ENCODE measurements at regions not wholly inside any gene's neighbourhood (a gene's known extent, or its start where the extent isn't known, plus 50 kb on each side); places are given as distances from the start of the nearest gene placed in this dataset.

DNA sequence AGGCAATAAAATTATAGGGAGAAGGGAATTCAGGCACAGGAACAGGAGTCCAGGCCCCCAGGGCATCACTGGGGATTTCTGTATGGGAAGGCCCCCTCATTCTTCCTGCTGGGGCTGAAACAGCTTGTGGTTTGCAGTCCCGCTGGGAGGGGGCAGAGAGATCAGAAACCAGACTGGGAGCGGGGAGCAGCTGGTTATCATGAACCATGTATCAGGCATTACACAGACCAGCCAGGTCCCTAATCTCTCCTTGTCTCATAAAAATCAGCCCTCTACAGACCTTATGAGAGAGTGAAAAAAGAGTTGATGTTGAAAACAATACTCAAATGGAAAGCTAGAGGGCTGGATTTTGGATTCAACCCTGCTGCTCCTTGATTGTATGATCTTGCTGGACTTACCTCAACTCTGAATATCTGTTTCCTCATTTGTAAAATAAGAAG, 93.4 kb upstream of the F3 start:
- H3K9ac ChIP-seq (ENCODE audit: extremely low read depth, low read length, poor library complexity, severe bottlenecking), result no peak overlapping the region
- H3K27ac ChIP-seq (ENCODE audit: low read depth, low read length), result no peak overlapping the region
- H3K4me3 Mint-ChIP-seq, result no peak overlapping the region

DNA sequence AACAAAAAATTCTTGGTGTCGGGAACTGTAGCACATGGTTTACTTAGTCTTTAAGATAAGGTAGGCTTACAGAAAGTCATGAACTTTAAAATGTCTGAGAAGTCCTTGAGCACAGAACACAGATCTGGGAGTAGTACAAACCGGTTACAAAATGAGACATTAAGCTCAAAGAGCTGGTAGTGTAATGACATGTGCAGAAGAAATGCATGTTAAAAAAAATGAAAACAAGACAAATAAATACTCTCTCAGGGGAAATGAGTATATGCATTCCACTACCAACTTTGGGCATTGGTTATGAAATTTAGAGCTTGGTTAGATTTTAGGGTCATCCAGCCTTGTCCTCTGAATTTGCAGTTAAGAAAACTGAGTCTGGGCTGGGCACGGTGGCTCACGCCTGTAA, 91.5 kb upstream of the F3 start:
- Histone ChIP-seq H3K9ac (ENCODE audit: extremely low read depth, low read length, poor library complexity, severe bottlenecking) (no peak overlapping the region), H3K4me3 (ENCODE audit: low read length) (no peak overlapping the region), H3K4me1 (ENCODE audit: control insufficient read depth, insufficient read depth, low read length) (peaks cover 7% of the 10 kb centered on the region), H3K27me3 (ENCODE audit: control insufficient read depth, insufficient read depth, low read length, poor library complexity, severe bottlenecking) (no peaks in the 10 kb centered on the region), H3K9me3 (ENCODE audit: control insufficient read depth, low read length) (peaks cover 6% of the 10 kb centered on the region), H3K36me3 (ENCODE audit: control insufficient read depth, insufficient read depth, low read length) (no peaks in the 10 kb centered on the region), H3K27ac (ENCODE audit: low read depth, low read length) (no peak overlapping the region)
- Mint-ChIP-seq H3K36me3 (ENCODE audit: low read depth) (no peaks in the 10 kb centered on the region), H3K4me3 (no peak overlapping the region), H3K4me1 (peaks cover 19% of the 10 kb centered on the region), H3K27ac (no peak overlapping the region), H3K27me3 (ENCODE audit: insufficient read depth) (peaks cover 5% of the 10 kb centered on the region), H3K9me3 (no peaks in the 10 kb centered on the region)
- TF ChIP-seq, protein P1, sequence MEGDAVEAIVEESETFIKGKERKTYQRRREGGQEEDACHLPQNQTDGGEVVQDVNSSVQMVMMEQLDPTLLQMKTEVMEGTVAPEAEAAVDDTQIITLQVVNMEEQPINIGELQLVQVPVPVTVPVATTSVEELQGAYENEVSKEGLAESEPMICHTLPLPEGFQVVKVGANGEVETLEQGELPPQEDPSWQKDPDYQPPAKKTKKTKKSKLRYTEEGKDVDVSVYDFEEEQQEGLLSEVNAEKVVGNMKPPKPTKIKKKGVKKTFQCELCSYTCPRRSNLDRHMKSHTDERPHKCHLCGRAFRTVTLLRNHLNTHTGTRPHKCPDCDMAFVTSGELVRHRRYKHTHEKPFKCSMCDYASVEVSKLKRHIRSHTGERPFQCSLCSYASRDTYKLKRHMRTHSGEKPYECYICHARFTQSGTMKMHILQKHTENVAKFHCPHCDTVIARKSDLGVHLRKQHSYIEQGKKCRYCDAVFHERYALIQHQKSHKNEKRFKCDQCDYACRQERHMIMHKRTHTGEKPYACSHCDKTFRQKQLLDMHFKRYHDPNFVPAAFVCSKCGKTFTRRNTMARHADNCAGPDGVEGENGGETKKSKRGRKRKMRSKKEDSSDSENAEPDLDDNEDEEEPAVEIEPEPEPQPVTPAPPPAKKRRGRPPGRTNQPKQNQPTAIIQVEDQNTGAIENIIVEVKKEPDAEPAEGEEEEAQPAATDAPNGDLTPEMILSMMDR (conservative IDR thresholded peaks at IDR 0.05), result no peak
- 93 to 100% methylated on average over 2 to 4 of the region's 4 CpGs for WGBS, 2 experiments (ENCODE audit: insufficient coverage in 1 of 2, insufficient read length in 1 of 2)
- DNase-seq, result no peak

More for the DNA sequence above, 93.4 kb upstream of the F3 start:
- TF ChIP-seq, protein P1 (conservative IDR thresholded peaks at IDR 0.05), result peak; percentile 56
- H3K9me3 Mint-ChIP-seq, result no peaks in the 10 kb centered on the region
- WGBS, 2 experiments (ENCODE audit: insufficient coverage in 1 of 2, insufficient read length in 1 of 2), result 77 to 92% methylated on average over 2 of the region's 2 CpGs
- no peaks in the 10 kb centered on the region for H3K27me3 Mint-ChIP-seq (ENCODE audit: insufficient read depth)
- Histone ChIP-seq H3K4me3 (ENCODE audit: low read length) (no peak overlapping the region), H3K9me3 (ENCODE audit: control insufficient read depth, low read length) (peaks cover 6% of the 10 kb centered on the region), H3K36me3 (ENCODE audit: control insufficient read depth, insufficient read depth, low read length) (no peaks in the 10 kb centered on the region), H3K4me1 (ENCODE audit: control insufficient read depth, insufficient read depth, low read length) (peaks cover 3% of the 10 kb centered on the region), H3K27me3 (ENCODE audit: control insufficient read depth, insufficient read depth, low read length, poor library complexity, severe bottlenecking) (no peaks in the 10 kb centered on the region)
- no peak overlapping the region for H3K27ac Mint-ChIP-seq
- no peaks in the 10 kb centered on the region for H3K36me3 Mint-ChIP-seq (ENCODE audit: low read depth)
- peaks cover 14% of the 10 kb centered on the region for H3K4me1 Mint-ChIP-seq
- DNase-seq, result no peak

DNA sequence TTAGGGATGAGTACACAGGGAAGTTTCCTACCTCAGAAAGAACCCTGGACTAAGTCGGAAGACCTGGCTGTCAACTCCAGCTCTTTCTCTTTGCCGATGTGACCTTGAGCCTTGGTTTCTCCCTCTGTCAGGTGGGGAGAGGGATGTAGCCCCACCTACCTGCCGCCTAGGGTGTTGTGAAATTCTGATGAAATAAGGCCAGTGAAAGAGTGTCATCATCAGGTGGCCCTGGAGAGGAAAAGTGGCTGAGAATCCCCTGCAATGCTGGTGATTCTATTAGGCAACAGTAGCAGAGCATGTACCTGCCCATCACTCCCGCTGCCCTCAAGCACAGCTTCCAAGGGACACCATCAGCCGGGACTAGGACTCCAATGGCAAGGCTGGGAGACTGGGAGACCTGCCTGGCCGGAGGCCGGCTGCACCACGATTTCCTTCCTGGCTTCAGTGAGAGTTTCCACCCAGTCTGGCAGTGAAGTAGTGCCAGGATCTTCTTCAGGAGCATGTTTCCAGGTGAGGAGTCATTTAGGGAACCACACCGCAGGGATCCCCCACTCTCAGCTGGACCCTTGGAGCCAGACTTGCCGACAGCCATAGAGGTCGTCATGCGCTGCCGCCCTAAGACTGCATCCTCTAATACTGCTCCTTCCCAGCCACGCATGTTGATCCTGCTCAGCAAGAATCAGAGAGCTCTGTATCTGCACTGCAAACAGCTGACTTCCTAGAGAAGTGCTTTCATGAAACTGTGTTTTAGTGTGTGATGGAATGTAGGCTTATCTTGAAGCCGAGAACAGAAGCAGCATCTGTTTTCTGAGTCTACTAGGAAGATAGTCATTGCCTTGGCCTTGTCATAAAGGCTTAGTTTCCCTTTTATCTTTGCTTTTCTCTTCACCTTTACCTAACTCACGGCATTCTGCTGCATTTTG, 88.0 kb upstream of the F3 start:
- peaks cover 19% of the 10 kb centered on the region for H3K4me1 Mint-ChIP-seq
- peaks cover 7% of the 10 kb centered on the region for H3K4me1 ChIP-seq (ENCODE audit: control insufficient read depth, insufficient read depth, low read length)
- H3K27ac Mint-ChIP-seq, result no peak overlapping the region
- no peak overlapping the region for H3K27ac ChIP-seq (ENCODE audit: low read depth, low read length)
- H3K36me3 ChIP-seq (ENCODE audit: control insufficient read depth, insufficient read depth, low read length), result no peaks in the 10 kb centered on the region
- H3K27me3 ChIP-seq (ENCODE audit: control insufficient read depth, insufficient read depth, low read length, poor library complexity, severe bottlenecking), result no peaks in the 10 kb centered on the region
- H3K36me3 Mint-ChIP-seq (ENCODE audit: low read depth), result no peaks in the 10 kb centered on the region
- peaks cover 23% of the 10 kb centered on the region for H3K27me3 Mint-ChIP-seq (ENCODE audit: insufficient read depth)
- TF ChIP-seq, protein P1 (conservative IDR thresholded peaks at IDR 0.05), result no peak
- H3K9me3 Mint-ChIP-seq, result no peaks in the 10 kb centered on the region
- peaks cover 6% of the 10 kb centered on the region for H3K9me3 ChIP-seq (ENCODE audit: control insufficient read depth, low read length)
- H3K4me3 ChIP-seq (ENCODE audit: low read length), result no peak overlapping the region
- H3K9ac ChIP-seq (ENCODE audit: extremely low read depth, low read length, poor library complexity, severe bottlenecking), result no peak overlapping the region
- no peak for DNase-seq
- 92 to 95% methylated on average over 11 to 16 of the region's 16 CpGs for WGBS, 2 experiments (ENCODE audit: insufficient coverage in 1 of 2, insufficient read length in 1 of 2)
- no peak overlapping the region for H3K4me3 Mint-ChIP-seq

All from endodermal cell (in vitro differentiated cells).